ENCODE measurements at regions not wholly inside any gene's neighbourhood (a gene's known extent, or its start where the extent isn't known, plus 50 kb on each side); places are given as distances from the start of the nearest gene placed in this dataset.

- TF ChIP-seq, protein P1, sequence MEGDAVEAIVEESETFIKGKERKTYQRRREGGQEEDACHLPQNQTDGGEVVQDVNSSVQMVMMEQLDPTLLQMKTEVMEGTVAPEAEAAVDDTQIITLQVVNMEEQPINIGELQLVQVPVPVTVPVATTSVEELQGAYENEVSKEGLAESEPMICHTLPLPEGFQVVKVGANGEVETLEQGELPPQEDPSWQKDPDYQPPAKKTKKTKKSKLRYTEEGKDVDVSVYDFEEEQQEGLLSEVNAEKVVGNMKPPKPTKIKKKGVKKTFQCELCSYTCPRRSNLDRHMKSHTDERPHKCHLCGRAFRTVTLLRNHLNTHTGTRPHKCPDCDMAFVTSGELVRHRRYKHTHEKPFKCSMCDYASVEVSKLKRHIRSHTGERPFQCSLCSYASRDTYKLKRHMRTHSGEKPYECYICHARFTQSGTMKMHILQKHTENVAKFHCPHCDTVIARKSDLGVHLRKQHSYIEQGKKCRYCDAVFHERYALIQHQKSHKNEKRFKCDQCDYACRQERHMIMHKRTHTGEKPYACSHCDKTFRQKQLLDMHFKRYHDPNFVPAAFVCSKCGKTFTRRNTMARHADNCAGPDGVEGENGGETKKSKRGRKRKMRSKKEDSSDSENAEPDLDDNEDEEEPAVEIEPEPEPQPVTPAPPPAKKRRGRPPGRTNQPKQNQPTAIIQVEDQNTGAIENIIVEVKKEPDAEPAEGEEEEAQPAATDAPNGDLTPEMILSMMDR (conservative IDR thresholded peaks at IDR 0.05; ENCODE audit: low read depth, low read length): no peak
- no peak for TF ChIP-seq CEBPB (IDR thresholded peaks at IDR 0.05; ENCODE audit: low read depth, low read length)
- no peak for TF ChIP-seq POLR2A (IDR thresholded peaks at IDR 0.05; ENCODE audit: low read depth, low read length)
- TF ChIP-seq, protein P2, sequence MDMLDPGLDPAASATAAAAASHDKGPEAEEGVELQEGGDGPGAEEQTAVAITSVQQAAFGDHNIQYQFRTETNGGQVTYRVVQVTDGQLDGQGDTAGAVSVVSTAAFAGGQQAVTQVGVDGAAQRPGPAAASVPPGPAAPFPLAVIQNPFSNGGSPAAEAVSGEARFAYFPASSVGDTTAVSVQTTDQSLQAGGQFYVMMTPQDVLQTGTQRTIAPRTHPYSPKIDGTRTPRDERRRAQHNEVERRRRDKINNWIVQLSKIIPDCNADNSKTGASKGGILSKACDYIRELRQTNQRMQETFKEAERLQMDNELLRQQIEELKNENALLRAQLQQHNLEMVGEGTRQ (IDR thresholded peaks at IDR 0.05; ENCODE audit: low read depth, low read length): no peak
- TF ChIP-seq MXI1 (IDR thresholded peaks at IDR 0.05; ENCODE audit: borderline replicate concordance, low read depth, low read length): no peak
- TF ChIP-seq BHLHE40 (IDR thresholded peaks at IDR 0.05; ENCODE audit: low read depth, low read length): no peak
- TF ChIP-seq RAD21 (IDR thresholded peaks at IDR 0.05; ENCODE audit: low read length): no peak
- TF ChIP-seq CHD1 (IDR thresholded peaks at IDR 0.05; ENCODE audit: low read depth, low read length): no peak
- no peak for TF ChIP-seq MAZ (IDR thresholded peaks at IDR 0.05; ENCODE audit: borderline replicate concordance, low read depth, low read length)
- no peak for TF ChIP-seq RCOR1 (IDR thresholded peaks at IDR 0.05; ENCODE audit: insufficient replicate concordance, low read length)
- TF ChIP-seq ELK1 (IDR thresholded peaks at IDR 0.05; ENCODE audit: borderline replicate concordance, low read depth, low read length): no peak
These were observed 396.4 kb downstream of the TMEM232 start for GRCh38 chr5:110329955-110330525.

All from IMR-90 (cell line).